SKM-1 (cell line): ENCODE measurements at regions not wholly inside any gene's neighbourhood (a gene's known extent, or its start where the extent isn't known, plus 50 kb on each side); places are given as distances from the start of the nearest gene placed in this dataset.
"Not testable (repeated sequence)": the region's sequence is repeated elsewhere in the genome, so short reads cannot be mapped to it uniquely, and the experiment has no call there.

Experiments
- DNase-seq: peaks from one replicate; lab custom pipeline; 2025; ENCODE audit not compliant: unreplicated experiment; lab: John Stamatoyannopoulos, UW

GRCh38 chr3:95587641-95588040 is 1226.8 kb upstream of the EPHA6 start:
- not testable (repeated sequence) for DNase-seq

GRCh38 chr3:95588473-95588872 is 1225.9 kb upstream of the EPHA6 start:
- no peak for DNase-seq

GRCh38 chr3:95595416-95596075 is 1218.8 kb upstream of the EPHA6 start:
- DNase-seq = no peak

DNA sequence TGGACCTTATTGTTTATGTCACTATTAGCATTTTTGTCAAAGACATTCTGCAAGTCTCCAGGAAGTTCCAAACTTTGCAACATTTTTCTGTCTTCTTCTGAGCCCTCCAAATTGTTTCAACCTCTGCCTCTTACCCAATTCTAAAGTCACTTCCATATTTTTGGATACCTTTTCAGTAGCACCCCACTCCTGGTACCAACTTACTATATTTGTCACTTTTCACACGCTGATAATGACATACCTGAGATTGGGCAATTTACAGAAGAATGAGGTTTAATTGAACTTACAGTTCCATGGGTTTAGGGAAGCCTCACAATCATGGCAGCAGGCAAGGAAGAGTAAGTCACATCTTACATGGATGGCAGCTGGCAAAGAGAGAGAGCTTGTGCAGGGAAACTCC is 1206.5 kb upstream of the EPHA6 start:
- no peak for DNase-seq

DNA sequence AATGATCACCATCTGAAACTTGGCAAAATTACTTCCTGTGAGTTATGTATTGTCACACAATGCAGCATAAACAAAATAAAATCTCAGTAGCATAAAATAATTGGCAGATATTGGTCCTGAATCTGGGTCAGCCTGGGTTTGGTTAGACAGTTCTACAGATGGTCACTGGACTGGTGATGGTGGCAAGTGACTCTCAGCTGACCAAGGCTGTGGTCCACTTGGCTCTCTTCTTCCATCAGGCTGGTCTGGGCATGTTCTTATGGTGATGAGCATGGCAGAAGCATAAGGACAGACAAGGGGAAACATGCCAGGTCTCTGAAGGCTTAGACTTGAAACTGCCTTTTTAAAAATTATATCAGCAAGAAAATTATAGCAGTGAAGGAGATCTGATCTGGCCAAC is 1205.0 kb upstream of the EPHA6 start:
- no peak for DNase-seq

GRCh38 chr3:95612611-95613010 is 1201.8 kb upstream of the EPHA6 start:
- no peak for DNase-seq

DNA sequence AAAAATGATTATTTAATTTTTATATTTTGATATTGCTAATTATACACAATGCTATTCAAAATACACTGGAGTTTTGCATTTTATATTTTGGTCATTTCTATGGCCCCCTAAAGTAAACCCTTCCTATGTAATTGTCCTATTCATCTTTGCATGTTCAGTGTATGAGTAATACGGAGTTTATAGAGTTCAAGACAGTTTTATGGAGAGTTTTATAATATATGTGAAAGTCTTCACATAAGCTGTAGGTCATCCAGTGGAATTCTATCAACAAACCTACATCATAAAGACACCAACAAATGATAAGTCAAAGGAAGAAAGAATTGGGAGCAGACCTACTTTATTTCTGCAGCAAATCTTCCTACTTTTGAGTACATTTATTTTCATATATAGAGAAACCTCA is 1200.4 kb upstream of the EPHA6 start:
- no peak for DNase-seq

GRCh38 chr3:95615592-95616310 is 1198.6 kb upstream of the EPHA6 start:
- no peak for DNase-seq

GRCh38 chr3:95626107-95626506 is 1188.3 kb upstream of the EPHA6 start:
- DNase-seq = no peak

DNA sequence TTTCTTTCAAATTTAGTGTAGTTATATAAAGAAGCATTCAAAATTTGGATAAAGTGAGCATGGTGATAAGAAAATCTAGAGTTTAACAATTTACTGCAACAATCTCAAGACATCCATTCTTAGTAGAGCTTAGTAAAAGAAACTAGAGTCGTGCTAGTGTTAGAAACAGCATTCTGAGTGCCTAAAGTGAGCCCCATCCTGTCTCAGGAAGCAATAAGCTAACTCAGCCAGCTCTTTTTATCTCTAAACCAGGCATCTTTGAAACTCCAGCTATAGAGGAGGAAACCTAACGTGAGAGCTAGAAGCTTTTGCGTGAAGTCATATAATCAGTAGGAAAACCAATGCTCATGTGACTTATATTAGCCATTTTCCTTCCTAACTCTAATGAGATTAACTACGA is 1187.1 kb upstream of the EPHA6 start:
- DNase-seq = no peak

GRCh38 chr3:95627697-95628096 is 1186.7 kb upstream of the EPHA6 start:
- no peak for DNase-seq

- DNase-seq = no peak
Observed at GRCh38 chr3:95629802-95630201, 1184.6 kb upstream of the EPHA6 start.

GRCh38 chr3:95645291-95645690 is 1169.1 kb upstream of the EPHA6 start:
- DNase-seq = no peak

DNA sequence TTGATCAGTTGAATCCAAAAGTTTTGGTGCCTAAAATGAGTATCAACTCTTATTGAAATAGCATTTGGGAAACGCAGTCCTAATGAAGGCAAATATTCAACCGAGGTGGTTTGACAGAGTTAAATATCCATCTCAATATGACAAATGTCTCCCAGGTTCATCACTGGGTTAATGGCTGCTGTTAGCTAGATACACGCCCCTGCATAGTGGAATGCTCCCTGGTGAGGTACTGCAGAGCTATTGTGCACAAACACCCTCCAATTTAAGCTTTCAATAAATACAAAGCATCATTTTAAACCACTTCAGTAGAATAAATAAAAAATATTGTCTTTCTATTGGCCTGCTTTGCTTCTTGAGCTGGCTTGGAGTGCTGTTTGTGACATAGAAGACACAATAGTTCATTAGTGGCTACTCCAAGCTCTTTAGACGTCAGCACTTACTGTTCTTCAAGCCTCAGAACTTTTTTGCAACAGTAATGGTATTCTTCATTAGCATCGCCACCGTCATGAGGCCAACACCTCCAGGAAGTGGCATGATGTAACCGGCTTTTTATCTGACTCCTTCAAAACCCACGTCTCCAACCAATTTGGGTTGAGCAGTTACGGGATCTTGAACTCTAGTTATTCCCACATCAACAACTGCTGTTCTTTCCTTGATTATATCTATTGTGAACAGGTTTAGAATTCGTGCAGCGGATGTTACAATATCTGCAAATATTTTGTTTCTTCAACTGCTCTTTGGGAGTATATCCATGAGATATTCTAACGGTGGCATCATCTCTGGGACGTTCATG is 1159.6 kb upstream of the EPHA6 start:
- no peak for DNase-seq

DNA sequence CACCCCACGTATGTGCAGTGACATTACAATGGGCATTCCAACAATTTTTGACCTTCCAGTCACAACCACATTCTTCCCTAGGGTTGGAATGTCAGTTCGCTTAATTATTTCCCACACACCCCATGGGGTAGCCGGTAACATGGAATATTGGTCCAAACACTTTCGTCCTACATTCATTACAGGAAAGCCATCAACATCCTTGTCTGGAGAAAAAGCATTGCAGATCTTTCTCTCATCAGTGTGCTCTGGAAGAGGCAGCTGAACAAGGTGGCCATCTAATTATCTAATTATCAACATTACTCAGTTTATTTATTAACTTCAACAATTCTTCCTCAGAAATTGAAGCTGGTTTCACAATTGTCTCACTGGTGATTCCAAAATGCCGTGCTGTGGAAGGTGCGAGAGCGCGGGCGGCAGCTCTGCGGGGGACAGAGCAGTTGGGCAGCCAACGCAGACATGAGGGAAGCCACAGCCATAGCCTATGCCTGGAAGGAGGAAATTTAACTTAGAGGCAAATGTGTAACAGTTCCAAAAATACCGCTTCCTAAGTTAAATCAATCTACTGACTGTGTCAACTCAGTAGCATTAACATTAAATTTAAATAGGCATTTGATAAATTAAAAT is 1158.9 kb upstream of the EPHA6 start:
- DNase-seq = no peak

GRCh38 chr3:95670765-95671164 is 1143.6 kb upstream of the EPHA6 start:
- DNase-seq = no peak

DNA sequence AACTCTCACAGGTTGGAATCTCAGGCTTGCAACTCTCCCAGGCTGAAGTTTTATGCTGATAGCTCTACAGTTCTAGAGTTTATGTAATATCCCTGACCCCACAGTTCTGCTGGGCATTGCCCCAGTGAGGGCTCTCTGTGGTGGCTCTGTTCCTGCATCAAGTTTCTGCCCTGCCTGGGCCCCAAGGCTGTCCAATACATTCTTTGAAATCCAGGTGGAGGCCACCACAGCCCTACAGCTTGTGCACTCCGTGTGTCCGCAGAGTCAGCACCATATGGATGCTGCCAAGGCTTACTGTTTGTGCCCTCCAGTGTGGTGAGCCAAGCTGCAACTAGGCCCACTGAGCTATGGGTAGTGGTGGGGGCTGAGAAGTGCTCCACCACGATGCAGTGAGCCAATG is 1141.2 kb upstream of the EPHA6 start:
- no peak for DNase-seq

GRCh38 chr3:95705786-95706418 is 1108.5 kb upstream of the EPHA6 start:
- DNase-seq = no peak

DNA sequence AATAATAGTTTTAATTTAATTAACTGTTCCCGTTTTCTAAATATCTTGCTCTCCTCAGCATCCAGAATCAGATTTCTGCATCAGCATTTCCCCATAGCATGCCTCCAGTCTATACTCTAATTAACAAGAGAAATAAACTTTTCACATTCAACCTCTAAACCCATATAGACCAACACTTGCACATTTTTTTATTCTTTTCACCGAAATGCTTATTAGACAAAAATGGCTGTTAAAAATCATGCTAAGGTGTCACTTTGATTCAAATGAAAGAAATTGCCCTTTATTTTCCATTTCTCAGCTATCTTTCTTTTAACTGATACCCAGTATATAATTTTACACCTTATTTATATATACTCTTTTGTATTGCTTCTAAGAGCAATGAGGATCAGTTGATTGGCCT is 1107.1 kb upstream of the EPHA6 start:
- DNase-seq = no peak

DNA sequence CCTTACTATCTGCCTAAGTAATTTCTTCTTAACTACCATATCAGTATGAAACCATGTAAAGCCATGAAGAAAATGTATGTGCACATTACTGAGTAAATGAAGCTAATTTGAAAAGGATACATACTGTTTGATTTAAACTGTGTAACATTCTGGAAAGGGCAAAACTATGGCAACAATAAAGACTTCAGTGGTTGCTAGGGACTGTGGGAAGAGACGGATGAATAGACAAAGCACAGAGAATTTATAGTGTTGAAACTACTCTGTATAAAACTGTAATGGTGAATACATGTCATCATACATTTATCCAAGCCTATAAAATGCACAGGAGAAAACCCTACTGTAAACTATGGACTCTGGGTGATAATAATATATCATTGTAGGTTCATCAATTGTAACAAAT is 1103.7 kb upstream of the EPHA6 start:
- DNase-seq = no peak

DNA sequence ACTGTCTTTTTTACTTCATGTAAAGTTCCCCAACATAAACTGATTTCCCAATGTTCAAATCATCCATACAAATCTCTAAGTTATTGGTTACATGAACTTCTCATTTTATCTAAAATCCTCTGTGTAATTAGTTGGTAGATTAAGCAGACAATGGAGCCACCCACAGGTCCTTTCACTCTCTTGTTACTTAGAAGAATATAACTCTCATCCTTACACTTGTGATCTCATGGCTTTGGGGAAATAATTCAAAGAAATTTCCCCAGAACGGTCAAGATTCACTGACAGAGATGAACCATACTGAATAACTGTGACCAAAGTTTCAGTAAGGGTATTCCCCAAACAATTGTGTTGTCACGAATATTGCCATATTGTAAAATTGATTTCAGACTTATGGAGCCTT is 1102.6 kb upstream of the EPHA6 start:
- no peak for DNase-seq
